ENCODE measurements at regions not wholly inside any gene's neighbourhood (a gene's known extent, or its start where the extent isn't known, plus 50 kb on each side); places are given as distances from the start of the nearest gene placed in this dataset.
"Not testable (repeated sequence)": the region's sequence is repeated elsewhere in the genome, so short reads cannot be mapped to it uniquely, and the experiment has no call there.

DNA sequence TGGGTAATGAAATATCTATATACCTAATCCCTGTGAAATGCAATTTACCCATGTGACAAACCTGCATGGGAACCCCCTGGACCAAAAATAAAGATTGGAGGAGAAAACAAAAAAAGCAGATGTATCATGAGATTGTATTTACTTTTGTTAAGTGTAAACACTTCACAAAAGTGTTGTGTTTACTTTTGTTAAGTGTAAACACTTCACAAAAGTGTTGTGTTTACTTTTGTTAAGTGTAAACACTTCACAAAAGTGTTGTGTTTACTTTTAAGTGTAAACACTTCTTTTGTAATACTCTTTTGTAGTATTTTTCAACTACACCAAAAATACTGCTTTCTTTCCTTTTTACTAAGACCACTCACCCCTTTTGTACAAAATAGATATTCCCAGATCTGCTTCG, 181.2 kb upstream of the SLITRK6 start:
- TF ChIP-seq, protein P1, sequence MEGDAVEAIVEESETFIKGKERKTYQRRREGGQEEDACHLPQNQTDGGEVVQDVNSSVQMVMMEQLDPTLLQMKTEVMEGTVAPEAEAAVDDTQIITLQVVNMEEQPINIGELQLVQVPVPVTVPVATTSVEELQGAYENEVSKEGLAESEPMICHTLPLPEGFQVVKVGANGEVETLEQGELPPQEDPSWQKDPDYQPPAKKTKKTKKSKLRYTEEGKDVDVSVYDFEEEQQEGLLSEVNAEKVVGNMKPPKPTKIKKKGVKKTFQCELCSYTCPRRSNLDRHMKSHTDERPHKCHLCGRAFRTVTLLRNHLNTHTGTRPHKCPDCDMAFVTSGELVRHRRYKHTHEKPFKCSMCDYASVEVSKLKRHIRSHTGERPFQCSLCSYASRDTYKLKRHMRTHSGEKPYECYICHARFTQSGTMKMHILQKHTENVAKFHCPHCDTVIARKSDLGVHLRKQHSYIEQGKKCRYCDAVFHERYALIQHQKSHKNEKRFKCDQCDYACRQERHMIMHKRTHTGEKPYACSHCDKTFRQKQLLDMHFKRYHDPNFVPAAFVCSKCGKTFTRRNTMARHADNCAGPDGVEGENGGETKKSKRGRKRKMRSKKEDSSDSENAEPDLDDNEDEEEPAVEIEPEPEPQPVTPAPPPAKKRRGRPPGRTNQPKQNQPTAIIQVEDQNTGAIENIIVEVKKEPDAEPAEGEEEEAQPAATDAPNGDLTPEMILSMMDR (IDR thresholded peaks at IDR 0.05; ENCODE audit: low read length): not testable (repeated sequence)
- not testable (repeated sequence) for TF ChIP-seq EZH2 (IDR thresholded peaks at IDR 0.05; ENCODE audit: borderline replicate concordance, low read length)
